Uterus (tissue), 3 donors: ENCODE measurements at regions not wholly inside any gene's neighbourhood (a gene's known extent, or its start where the extent isn't known, plus 50 kb on each side); places are given as distances from the start of the nearest gene placed in this dataset.

ENCODE experiments used
- DNase-seq, 2 donors: peaks; one replicate each; pipeline ENCODE4 v3.0.0-alpha.2; 2019 to 2020
- H3K27ac ChIP-seq, 2 donors: fragments of 200-600 bp; sonication (generic); 1 replicate in 1 of 2; 2 replicates in 1 of 2; pipeline ENCODE4 v1.5.1; 2016 to 2018
- H3K27me3 ChIP-seq, 2 donors: fragments of 200-600 bp; sonication (generic); one replicate each; pipeline ENCODE4 v1.5.1; 2018 to 2019; ENCODE audit warnings: control low read depth in 1 of 2
- H3K36me3 ChIP-seq, 2 donors: fragments of 200-600 bp; sonication (generic); one replicate each; pipeline ENCODE4 v1.5.1; 2019; ENCODE audit warnings: control low read depth in 1 of 2
- H3K4me1 ChIP-seq, 2 donors: fragments of 200-600 bp; sonication (generic); one replicate each; pipeline ENCODE4 v1.5.1; 2018 to 2019; ENCODE audit warnings: control low read depth in 1 of 2
- H3K4me3 ChIP-seq, 2 donors: fragments of 200-600 bp; sonication (generic); 1 replicate in 1 of 2; 2 replicates in 1 of 2; pipeline ENCODE4 v1.5.1; 2018 to 2019; ENCODE audit warnings: mild to moderate bottlenecking in 1 of 2
- H3K9me3 ChIP-seq, 2 donors: fragments of 200-600 bp; sonication (generic); one replicate each; pipeline ENCODE4 v1.5.1; 2019; ENCODE audit warnings: control low read depth in 1 of 2
- CTCF ChIP-seq, 4 experiments: fragments of 200-600 bp in 2 of 4; fragments of 450-650 bp in 2 of 4; sonication (generic) in 2 of 4; IDR thresholded peaks; one replicate each; pipeline ENCODE4 v1.5.1; 2016 to 2019; ENCODE audit warnings: antibody characterized with exemption in 4 of 4, mild to moderate bottlenecking in 2 of 4, moderate library complexity in 1 of 4
- POLR2A ChIP-seq, 2 donors: fragments of 450-650 bp; IDR thresholded peaks; one replicate each; pipeline ENCODE4 v1.6.1; 2016; ENCODE audit warnings: antibody characterized with exemption in 2 of 2, mild to moderate bottlenecking in 1 of 2, moderate library complexity in 1 of 2
- intact Hi-C: fragments of 100-400 bp; cut with DNase I; formaldehyde crosslinking; loops from one replicate; pipeline ENCODE4 v1.15.1; 2023; ENCODE audit warnings: low total_unique reads
- donor health status: DM: yes; HTN: yes; CAD: no.

GRCh38 chr1:190739926-190740325, 262.3 kb upstream of the BRINP3 start:
- no peaks in the 10 kb centered on the region for H3K36me3 ChIP-seq
- H3K9me3 ChIP-seq, result no peaks in the 10 kb centered on the region
- H3K27ac ChIP-seq, result no peak overlapping the region
- H3K4me3 ChIP-seq, result no peak overlapping the region
- DNase-seq, result no peak
- intact Hi-C loops, result no loop called here
- TF ChIP-seq CTCF (IDR thresholded peaks at IDR 0.05) (no peak), POLR2A (IDR thresholded peaks at IDR 0.05) (no peak)
- no peaks in the 10 kb centered on the region for H3K27me3 ChIP-seq
- H3K4me1 ChIP-seq, result no peaks in the 10 kb centered on the region

GRCh38 chr1:190747704-190748103, 270.0 kb upstream of the BRINP3 start:
- H3K27ac ChIP-seq, result no peak overlapping the region
- H3K9me3 ChIP-seq, result no peaks in the 10 kb centered on the region
- no peak for DNase-seq
- no peaks in the 10 kb centered on the region for H3K36me3 ChIP-seq
- intact Hi-C loops, result no loop called here
- no peak for TF ChIP-seq POLR2A (IDR thresholded peaks at IDR 0.05)
- no peak for TF ChIP-seq CTCF (IDR thresholded peaks at IDR 0.05)
- no peak overlapping the region for H3K4me3 ChIP-seq
- no peaks in the 10 kb centered on the region for H3K27me3 ChIP-seq
- no peaks in the 10 kb centered on the region for H3K4me1 ChIP-seq

- no peak for DNase-seq
- TF ChIP-seq CTCF (IDR thresholded peaks at IDR 0.05) (no peak), POLR2A (IDR thresholded peaks at IDR 0.05) (no peak)
- no peak overlapping the region for H3K27ac ChIP-seq
- intact Hi-C loops, result no loop called here
- H3K36me3 ChIP-seq, result no peaks in the 10 kb centered on the region
- no peaks in the 10 kb centered on the region for H3K4me1 ChIP-seq
- no peak overlapping the region for H3K4me3 ChIP-seq
- no peaks in the 10 kb centered on the region for H3K27me3 ChIP-seq
- no peaks in the 10 kb centered on the region for H3K9me3 ChIP-seq
These were observed 274.5 kb upstream of the BRINP3 start for GRCh38 chr1:190752131-190752530.

GRCh38 chr1:190754666-190755065, 277.0 kb upstream of the BRINP3 start:
- H3K27ac ChIP-seq, result no peak overlapping the region
- intact Hi-C loops, result no loop called here
- no peak for DNase-seq
- no peaks in the 10 kb centered on the region for H3K27me3 ChIP-seq
- no peaks in the 10 kb centered on the region for H3K36me3 ChIP-seq
- H3K9me3 ChIP-seq, result no peaks in the 10 kb centered on the region
- TF ChIP-seq POLR2A (IDR thresholded peaks at IDR 0.05), result no peak
- TF ChIP-seq CTCF (IDR thresholded peaks at IDR 0.05), result no peak
- no peaks in the 10 kb centered on the region for H3K4me1 ChIP-seq
- no peak overlapping the region for H3K4me3 ChIP-seq

- no peak overlapping the region for H3K27ac ChIP-seq
- intact Hi-C loops, result no loop called here
- no peak overlapping the region for H3K4me3 ChIP-seq
- no peak for DNase-seq
- no peak for TF ChIP-seq CTCF (IDR thresholded peaks at IDR 0.05)
- no peaks in the 10 kb centered on the region for H3K4me1 ChIP-seq
- H3K9me3 ChIP-seq, result no peaks in the 10 kb centered on the region
- H3K36me3 ChIP-seq, result no peaks in the 10 kb centered on the region
- no peaks in the 10 kb centered on the region for H3K27me3 ChIP-seq
These were observed 282.1 kb upstream of the BRINP3 start for GRCh38 chr1:190759807-190760206.
